ENCODE measurements at regions not wholly inside any gene's neighbourhood (a gene's known extent, or its start where the extent isn't known, plus 50 kb on each side); places are given as distances from the start of the nearest gene placed in this dataset.
"Not testable (repeated sequence)": the region's sequence is repeated elsewhere in the genome, so short reads cannot be mapped to it uniquely, and the experiment has no call there.

- Histone ChIP-seq H3K27ac (ENCODE audit: low read depth in 1 of 2, low read length in 1 of 2) (no peak overlapping the region), H3K4me3 (ENCODE audit: low read length in 2 of 2) (no peak overlapping the region), H3K9me3 (ENCODE audit: control insufficient read depth in 2 of 2, insufficient read depth in 1 of 2, low read length in 1 of 2) (peaks cover 0 to 11% of the 10 kb centered on the region in 2 donors), H3K27me3 (ENCODE audit: control insufficient read depth in 2 of 2, insufficient read depth in 1 of 2, low read length in 1 of 2) (no peaks in the 10 kb centered on the region), H3K36me3 (ENCODE audit: control insufficient read depth in 2 of 2, insufficient read depth in 2 of 2, low read length in 1 of 2) (no peaks in the 10 kb centered on the region), H3K4me1 (ENCODE audit: control insufficient read depth in 2 of 2, insufficient read depth in 2 of 2, low read length in 2 of 2) (no peaks in the 10 kb centered on the region)
- 97% methylated on average over 39 of the region's 39 CpGs for WGBS
- no peak for DNase-seq (ENCODE audit: low read depth in 6 of 9, low spot score in 9 of 9)
Observed at GRCh38 chr13:22897571-22898314, 283.0 kb upstream of the SGCG start.

- not testable (repeated sequence) for H3K4me3 ChIP-seq (ENCODE audit: low read length in 2 of 2); H3K4me1 ChIP-seq (ENCODE audit: control insufficient read depth in 2 of 2, insufficient read depth in 2 of 2, low read length in 2 of 2); DNase-seq (ENCODE audit: low read depth in 6 of 9, low spot score in 9 of 9); H3K36me3 ChIP-seq (ENCODE audit: control insufficient read depth in 2 of 2, insufficient read depth in 2 of 2, low read length in 1 of 2); H3K27ac ChIP-seq (ENCODE audit: low read depth in 1 of 2, low read length in 1 of 2); H3K27me3 ChIP-seq (ENCODE audit: control insufficient read depth in 2 of 2, insufficient read depth in 1 of 2, low read length in 1 of 2)
- H3K9me3 ChIP-seq (ENCODE audit: control insufficient read depth in 2 of 2, insufficient read depth in 1 of 2, low read length in 1 of 2) = peaks cover 0 to 11% of the 10 kb centered on the region in 2 donors
- WGBS = 96% methylated on average over 28 of the region's 28 CpGs
Observed at GRCh38 chr13:22900416-22900951, 280.3 kb upstream of the SGCG start.

- no peak overlapping the region for H3K27ac ChIP-seq (ENCODE audit: low read depth in 1 of 2, low read length in 1 of 2)
- H3K4me1 ChIP-seq (ENCODE audit: control insufficient read depth in 2 of 2, insufficient read depth in 2 of 2, low read length in 2 of 2) = no peaks in the 10 kb centered on the region
- peaks cover 0 to 7% of the 10 kb centered on the region in 2 donors for H3K9me3 ChIP-seq (ENCODE audit: control insufficient read depth in 2 of 2, insufficient read depth in 1 of 2, low read length in 1 of 2)
- no peak for DNase-seq (ENCODE audit: low read depth in 6 of 9, low spot score in 9 of 9)
- no peak overlapping the region for H3K4me3 ChIP-seq (ENCODE audit: low read length in 2 of 2)
- no peaks in the 10 kb centered on the region for H3K36me3 ChIP-seq (ENCODE audit: control insufficient read depth in 2 of 2, insufficient read depth in 2 of 2, low read length in 1 of 2)
- no peaks in the 10 kb centered on the region for H3K27me3 ChIP-seq (ENCODE audit: control insufficient read depth in 2 of 2, insufficient read depth in 1 of 2, low read length in 1 of 2)
- WGBS = 95% methylated on average over 10 of the region's 10 CpGs
Observed at GRCh38 chr13:22903301-22903700, 277.5 kb upstream of the SGCG start.

GRCh38 chr13:22903925-22904324 lies 276.9 kb upstream of the SGCG start:
- H3K4me1 ChIP-seq (ENCODE audit: control insufficient read depth in 2 of 2, insufficient read depth in 2 of 2, low read length in 2 of 2) = no peaks in the 10 kb centered on the region
- H3K27me3 ChIP-seq (ENCODE audit: control insufficient read depth in 2 of 2, insufficient read depth in 1 of 2, low read length in 1 of 2) = no peaks in the 10 kb centered on the region
- no peak for DNase-seq (ENCODE audit: low read depth in 6 of 9, low spot score in 9 of 9)
- H3K27ac ChIP-seq (ENCODE audit: low read depth in 1 of 2, low read length in 1 of 2) = no peak overlapping the region
- peaks cover 0 to 7% of the 10 kb centered on the region in 2 donors for H3K9me3 ChIP-seq (ENCODE audit: control insufficient read depth in 2 of 2, insufficient read depth in 1 of 2, low read length in 1 of 2)
- no peaks in the 10 kb centered on the region for H3K36me3 ChIP-seq (ENCODE audit: control insufficient read depth in 2 of 2, insufficient read depth in 2 of 2, low read length in 1 of 2)
- H3K4me3 ChIP-seq (ENCODE audit: low read length in 2 of 2) = no peak overlapping the region

GRCh38 chr13:22915442-22916082 lies 265.2 kb upstream of the SGCG start:
- Histone ChIP-seq H3K36me3 (ENCODE audit: control insufficient read depth in 2 of 2, insufficient read depth in 2 of 2, low read length in 1 of 2) (no peaks in the 10 kb centered on the region), H3K9me3 (ENCODE audit: control insufficient read depth in 2 of 2, insufficient read depth in 1 of 2, low read length in 1 of 2) (no peaks in the 10 kb centered on the region), H3K27ac (ENCODE audit: low read depth in 1 of 2, low read length in 1 of 2) (no peak overlapping the region), H3K4me3 (ENCODE audit: low read length in 2 of 2) (peak overlapping the region; percentile 30 to 44), H3K27me3 (ENCODE audit: control insufficient read depth in 2 of 2, insufficient read depth in 1 of 2, low read length in 1 of 2) (peaks cover 3 to 8% of the 10 kb centered on the region in 2 donors), H3K4me1 (ENCODE audit: control insufficient read depth in 2 of 2, insufficient read depth in 2 of 2, low read length in 2 of 2) (no peaks in the 10 kb centered on the region)
- 4% methylated on average over 58 of the region's 58 CpGs for WGBS
- peak in 2 of 9 donors; percentile 3 to 6 for DNase-seq (ENCODE audit: low read depth in 6 of 9, low spot score in 9 of 9)

- H3K36me3 ChIP-seq (ENCODE audit: control insufficient read depth in 2 of 2, insufficient read depth in 2 of 2, low read length in 1 of 2); H3K9me3 ChIP-seq (ENCODE audit: control insufficient read depth in 2 of 2, insufficient read depth in 1 of 2, low read length in 1 of 2); H3K4me3 ChIP-seq (ENCODE audit: low read length in 2 of 2); H3K27me3 ChIP-seq (ENCODE audit: control insufficient read depth in 2 of 2, insufficient read depth in 1 of 2, low read length in 1 of 2); H3K27ac ChIP-seq (ENCODE audit: low read depth in 1 of 2, low read length in 1 of 2); H3K4me1 ChIP-seq (ENCODE audit: control insufficient read depth in 2 of 2, insufficient read depth in 2 of 2, low read length in 2 of 2); DNase-seq (ENCODE audit: low read depth in 6 of 9, low spot score in 9 of 9): not testable (repeated sequence)
- WGBS = 60% methylated on average over 4 of the region's 4 CpGs
Observed at GRCh38 chr13:22916276-22916675, 264.5 kb upstream of the SGCG start.

GRCh38 chr13:22925881-22926747 lies 254.7 kb upstream of the SGCG start:
- WGBS = 12% methylated on average over 55 of the region's 55 CpGs
- Histone ChIP-seq H3K36me3 (ENCODE audit: control insufficient read depth in 2 of 2, insufficient read depth in 2 of 2, low read length in 1 of 2) (no peaks in the 10 kb centered on the region), H3K4me3 (ENCODE audit: low read length in 2 of 2) (no peak overlapping the region), H3K27ac (ENCODE audit: low read depth in 1 of 2, low read length in 1 of 2) (no peak overlapping the region), H3K27me3 (ENCODE audit: control insufficient read depth in 2 of 2, insufficient read depth in 1 of 2, low read length in 1 of 2) (peaks cover 10 to 27% of the 10 kb centered on the region in 2 donors), H3K9me3 (ENCODE audit: control insufficient read depth in 2 of 2, insufficient read depth in 1 of 2, low read length in 1 of 2) (no peaks in the 10 kb centered on the region), H3K4me1 (ENCODE audit: control insufficient read depth in 2 of 2, insufficient read depth in 2 of 2, low read length in 2 of 2) (no peaks in the 10 kb centered on the region)
- no peak for DNase-seq (ENCODE audit: low read depth in 6 of 9, low spot score in 9 of 9)

- Histone ChIP-seq H3K4me3 (ENCODE audit: low read length in 2 of 2) (no peak overlapping the region), H3K36me3 (ENCODE audit: control insufficient read depth in 2 of 2, insufficient read depth in 2 of 2, low read length in 1 of 2) (no peaks in the 10 kb centered on the region), H3K9me3 (ENCODE audit: control insufficient read depth in 2 of 2, insufficient read depth in 1 of 2, low read length in 1 of 2) (no peaks in the 10 kb centered on the region), H3K4me1 (ENCODE audit: control insufficient read depth in 2 of 2, insufficient read depth in 2 of 2, low read length in 2 of 2) (no peaks in the 10 kb centered on the region), H3K27me3 (ENCODE audit: control insufficient read depth in 2 of 2, insufficient read depth in 1 of 2, low read length in 1 of 2) (peaks cover 10 to 27% of the 10 kb centered on the region in 2 donors), H3K27ac (ENCODE audit: low read depth in 1 of 2, low read length in 1 of 2) (no peak overlapping the region)
- no peak for DNase-seq (ENCODE audit: low read depth in 6 of 9, low spot score in 9 of 9)
- 18% methylated on average over 56 of the region's 56 CpGs for WGBS
Observed at GRCh38 chr13:22926748-22927400, 253.9 kb upstream of the SGCG start.
